H1 (cell line): ENCODE measurements at regions not wholly inside any gene's neighbourhood (a gene's known extent, or its start where the extent isn't known, plus 50 kb on each side); places are given as distances from the start of the nearest gene placed in this dataset.

Experiments used
- CHD2 ChIP-seq: IDR thresholded peaks from 2 replicates; pipeline ENCODE4 v1.6.1; 2012; ENCODE audit warnings: low read length, improper control_type of control experiment
- CHD7 ChIP-seq: fragments of 300-600 bp; sonication (generic); IDR thresholded peaks from 2 replicates; pipeline ENCODE4 v1.7.1; 2012; ENCODE audit warnings: low read length, moderate library complexity, mild to moderate bottlenecking, inconsistent platforms; ENCODE audit not compliant: insufficient replicate concordance
- HDAC2 ChIP-seq, 2 experiments: fragments of 300-600 bp in 1 of 2; sonication (generic) in 1 of 2; IDR thresholded peaks; 2 replicates each; pipeline ENCODE4 v1.6.1; 2011 to 2012; ENCODE audit warnings: low read depth in 2 of 2, low read length in 2 of 2, mild to moderate bottlenecking in 2 of 2, moderate library complexity in 2 of 2, borderline replicate concordance in 1 of 2, inconsistent platforms in 1 of 2
- JUN ChIP-seq: IDR thresholded peaks from 2 replicates; pipeline ENCODE4 v1.6.1; 2011; ENCODE audit warnings: low read depth, mild to moderate bottlenecking, improper control_type of control experiment, low read length
- RNF2 ChIP-seq: fragments of 200-900, 300-1000 bp; sonication (generic); IDR thresholded peaks from 2 replicates; pipeline ENCODE4 v1.7.1; 2016; ENCODE audit warnings: borderline replicate concordance, low read depth, mild to moderate bottlenecking, antibody characterized with exemption, low read length; ENCODE audit not compliant: poor library complexity, severe bottlenecking; ENCODE audit errors: missing control alignments
- SP1 ChIP-seq: IDR thresholded peaks from 2 replicates; pipeline ENCODE4 v1.6.1; 2011; ENCODE audit warnings: low read depth, low read length
- TCF12 ChIP-seq: IDR thresholded peaks from 2 replicates; pipeline ENCODE4 v1.6.1; 2011; ENCODE audit warnings: low read depth, mild to moderate bottlenecking, low read length

- TF ChIP-seq CHD7: no peak
- no peak for TF ChIP-seq RNF2
- no peak for TF ChIP-seq HDAC2 (IDR thresholded peaks at IDR 0.05; ENCODE audit: borderline replicate concordance in 1 of 2, low read depth in 2 of 2, low read length in 2 of 2)
- TF ChIP-seq SP1: no peak
- no peak for TF ChIP-seq JUN
- TF ChIP-seq TCF12: no peak
- TF ChIP-seq CHD2: no peak
- TF ChIP-seq, all 59 proteins: peak for 0
Observed at GRCh38 chr5:53423724-53424123, 56.7 kb upstream of the FST start (continued).
